ENCODE measurements at regions not wholly inside any gene's neighbourhood (a gene's known extent, or its start where the extent isn't known, plus 50 kb on each side); places are given as distances from the start of the nearest gene placed in this dataset.

DNA sequence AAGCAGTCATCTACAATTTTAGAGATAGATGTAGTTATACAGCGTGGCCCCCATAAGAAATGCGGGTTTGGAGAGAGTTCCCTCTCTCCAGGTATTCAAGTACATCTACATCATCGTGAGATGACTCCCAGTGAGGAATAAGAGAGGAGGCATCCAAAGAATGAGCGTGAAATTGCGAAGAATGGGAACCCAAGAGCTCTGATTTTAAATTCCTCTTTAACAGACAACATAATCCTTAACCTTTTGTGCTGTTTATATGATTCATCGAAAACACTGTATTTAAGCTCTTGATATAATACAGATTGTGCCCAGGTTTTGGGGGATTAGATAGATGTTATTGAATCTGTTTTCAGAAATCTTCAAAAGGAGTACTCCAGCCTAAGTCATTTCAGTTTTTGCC lies 161.5 kb downstream of the COG6 start:
- TF ChIP-seq, protein P1, sequence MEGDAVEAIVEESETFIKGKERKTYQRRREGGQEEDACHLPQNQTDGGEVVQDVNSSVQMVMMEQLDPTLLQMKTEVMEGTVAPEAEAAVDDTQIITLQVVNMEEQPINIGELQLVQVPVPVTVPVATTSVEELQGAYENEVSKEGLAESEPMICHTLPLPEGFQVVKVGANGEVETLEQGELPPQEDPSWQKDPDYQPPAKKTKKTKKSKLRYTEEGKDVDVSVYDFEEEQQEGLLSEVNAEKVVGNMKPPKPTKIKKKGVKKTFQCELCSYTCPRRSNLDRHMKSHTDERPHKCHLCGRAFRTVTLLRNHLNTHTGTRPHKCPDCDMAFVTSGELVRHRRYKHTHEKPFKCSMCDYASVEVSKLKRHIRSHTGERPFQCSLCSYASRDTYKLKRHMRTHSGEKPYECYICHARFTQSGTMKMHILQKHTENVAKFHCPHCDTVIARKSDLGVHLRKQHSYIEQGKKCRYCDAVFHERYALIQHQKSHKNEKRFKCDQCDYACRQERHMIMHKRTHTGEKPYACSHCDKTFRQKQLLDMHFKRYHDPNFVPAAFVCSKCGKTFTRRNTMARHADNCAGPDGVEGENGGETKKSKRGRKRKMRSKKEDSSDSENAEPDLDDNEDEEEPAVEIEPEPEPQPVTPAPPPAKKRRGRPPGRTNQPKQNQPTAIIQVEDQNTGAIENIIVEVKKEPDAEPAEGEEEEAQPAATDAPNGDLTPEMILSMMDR (optimal IDR thresholded peaks at IDR 0.05 in 1 of 3, IDR thresholded peaks at IDR 0.05 in 1 of 3, conservative IDR thresholded peaks at IDR 0.05 in 1 of 3; ENCODE audit: extremely low read depth in 1 of 3, insufficient read depth in 2 of 3, low read length in 3 of 3), result no peak
- TF ChIP-seq EZH2 (IDR thresholded peaks at IDR 0.05; ENCODE audit: low read length), result no peak
- dilution Hi-C loops (cut with MboI; ENCODE audit: extremely low pct_ligation_motif_present, low sequenced_read_pairs), result no loop called here
- no peaks in the 10 kb centered on the region for H4K20me1 ChIP-seq (ENCODE audit: control insufficient read depth, extremely low read depth, insufficient read depth, low read length)
- no peak overlapping the region for H3K9ac ChIP-seq (ENCODE audit: control insufficient read depth, extremely low read depth, insufficient read depth, low read length)
- H3K9me1 ChIP-seq (ENCODE audit: control insufficient read depth, extremely low read depth, insufficient read depth, low read length), result no peaks in the 10 kb centered on the region
- no peaks in the 10 kb centered on the region for H3K27me3 ChIP-seq (ENCODE audit: control insufficient read depth, extremely low read depth, insufficient read depth, low read length)
- H3K27ac ChIP-seq (ENCODE audit: control insufficient read depth, insufficient read depth, low read length), result no peak overlapping the region
- no peaks in the 10 kb centered on the region for H3K79me2 ChIP-seq (ENCODE audit: control insufficient read depth, insufficient read depth, low read length)
- H3K9me3 ChIP-seq (ENCODE audit: control insufficient read depth, low read depth, low read length), result no peaks in the 10 kb centered on the region
- no peaks in the 10 kb centered on the region for H3K36me3 ChIP-seq (ENCODE audit: control insufficient read depth in 2 of 2, extremely low read depth in 1 of 2, insufficient read depth in 2 of 2, low read length in 2 of 2)
- no peak overlapping the region for H2AFZ ChIP-seq (ENCODE audit: control insufficient read depth, low read length)
- no peak overlapping the region for H3K4me2 ChIP-seq (ENCODE audit: control insufficient read depth, extremely low read depth, insufficient read depth, low read depth, low read length)
- H3K4me1 ChIP-seq (ENCODE audit: control insufficient read depth, extremely low read depth, insufficient read depth, low read length), result no peaks in the 10 kb centered on the region
- no peak overlapping the region for H3K4me3 ChIP-seq (ENCODE audit: control insufficient read depth in 2 of 3, extremely low read depth in 1 of 3, insufficient read depth in 2 of 3, low read depth in 1 of 3, low read length in 3 of 3)
- DNase-seq (ENCODE audit: low read depth, low spot score) (no peak), FAIRE-seq (no peak)

DNA sequence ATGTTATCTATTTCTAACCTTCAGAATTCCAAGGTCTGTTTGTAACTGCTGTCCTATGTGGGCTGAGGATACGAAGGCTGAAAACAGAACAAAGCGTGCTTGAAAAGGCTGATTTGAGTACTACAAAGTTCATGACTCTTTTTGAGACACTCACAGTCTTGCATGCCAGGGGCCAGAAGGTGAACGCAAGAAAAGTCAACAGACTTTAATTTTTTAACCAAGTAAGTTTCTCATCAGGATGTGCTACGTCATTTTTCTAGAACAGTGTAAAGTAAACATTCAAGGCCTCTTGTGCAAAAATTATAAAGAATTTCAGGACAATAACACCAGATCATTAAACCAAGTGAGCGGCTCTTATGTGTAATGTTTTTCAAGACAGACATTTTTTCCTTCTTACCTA lies 163.5 kb downstream of the COG6 start:
- H3K79me2 ChIP-seq (ENCODE audit: control insufficient read depth, insufficient read depth, low read length), result no peaks in the 10 kb centered on the region

More for the DNA sequence above, 163.5 kb downstream of the COG6 start:
- Histone ChIP-seq H3K9me1 (ENCODE audit: control insufficient read depth, extremely low read depth, insufficient read depth, low read length) (no peaks in the 10 kb centered on the region), H3K4me3 (ENCODE audit: control insufficient read depth in 2 of 3, extremely low read depth in 1 of 3, insufficient read depth in 2 of 3, low read depth in 1 of 3, low read length in 3 of 3) (no peak overlapping the region), H3K9me3 (ENCODE audit: control insufficient read depth, low read depth, low read length) (no peaks in the 10 kb centered on the region), H4K20me1 (ENCODE audit: control insufficient read depth, extremely low read depth, insufficient read depth, low read length) (no peaks in the 10 kb centered on the region), H3K27ac (ENCODE audit: control insufficient read depth, insufficient read depth, low read length) (no peak overlapping the region), H3K27me3 (ENCODE audit: control insufficient read depth, extremely low read depth, insufficient read depth, low read length) (no peaks in the 10 kb centered on the region), H2AFZ (ENCODE audit: control insufficient read depth, low read length) (no peak overlapping the region), H3K4me1 (ENCODE audit: control insufficient read depth, extremely low read depth, insufficient read depth, low read length) (no peaks in the 10 kb centered on the region), H3K36me3 (ENCODE audit: control insufficient read depth in 2 of 2, extremely low read depth in 1 of 2, insufficient read depth in 2 of 2, low read length in 2 of 2) (no peaks in the 10 kb centered on the region), H3K9ac (ENCODE audit: control insufficient read depth, extremely low read depth, insufficient read depth, low read length) (no peak overlapping the region), H3K4me2 (ENCODE audit: control insufficient read depth, extremely low read depth, insufficient read depth, low read depth, low read length) (no peak overlapping the region)
- no peak for TF ChIP-seq EZH2 (IDR thresholded peaks at IDR 0.05; ENCODE audit: low read length)
- TF ChIP-seq, protein P1 (optimal IDR thresholded peaks at IDR 0.05 in 1 of 3, IDR thresholded peaks at IDR 0.05 in 1 of 3, conservative IDR thresholded peaks at IDR 0.05 in 1 of 3; ENCODE audit: extremely low read depth in 1 of 3, insufficient read depth in 2 of 3, low read length in 3 of 3), result no peak
- DNase-seq (ENCODE audit: low read depth, low spot score) (no peak), FAIRE-seq (no peak)
- dilution Hi-C loops (cut with MboI; ENCODE audit: extremely low pct_ligation_motif_present, low sequenced_read_pairs), result no loop called here

Data from keratinocyte (primary cell).